Skeletal muscle tissue (tissue), 3 donors: ENCODE measurements at regions not wholly inside any gene's neighbourhood (a gene's known extent, or its start where the extent isn't known, plus 50 kb on each side); places are given as distances from the start of the nearest gene placed in this dataset.

Experiments
- H3K27ac ChIP-seq: one replicate; pipeline ENCODE4 v1.7.0; 2013; ENCODE audit warnings: mild to moderate bottlenecking, low read depth, low read length, inconsistent platforms
- H3K27me3 ChIP-seq, 3 donors: one replicate each; pipeline ENCODE4 v1.7.0; 2013; ENCODE audit warnings: low read length in 3 of 3; ENCODE audit not compliant: control insufficient read depth in 3 of 3, insufficient read depth in 3 of 3
- H3K36me3 ChIP-seq, 3 donors: one replicate each; pipeline ENCODE4 v1.7.0; 2013; ENCODE audit warnings: low read length in 3 of 3; ENCODE audit not compliant: control insufficient read depth in 3 of 3, insufficient read depth in 3 of 3
- H3K4me1 ChIP-seq, 3 donors: one replicate each; pipeline ENCODE4 v1.7.0; 2013; ENCODE audit warnings: low read length in 3 of 3, mild to moderate bottlenecking in 3 of 3; ENCODE audit not compliant: control insufficient read depth in 3 of 3, insufficient read depth in 3 of 3
- H3K4me3 ChIP-seq, 3 donors: one replicate each; pipeline ENCODE4 v1.7.0; 2013; ENCODE audit warnings: low read length in 3 of 3
- H3K9ac ChIP-seq, 3 donors: one replicate each; pipeline ENCODE4 v1.7.0; 2013; ENCODE audit warnings: low read length in 3 of 3, mild to moderate bottlenecking in 3 of 3, moderate library complexity in 2 of 3, low read depth in 1 of 3
- H3K9me3 ChIP-seq, 3 donors: one replicate each; pipeline ENCODE4 v1.7.0; 2013; ENCODE audit warnings: low read length in 3 of 3; ENCODE audit not compliant: control insufficient read depth in 3 of 3
- donor health status: Osteomylitis.

GRCh38 chr13:84978851-84979250 lies 820.4 kb downstream of the SLITRK6 start:
- no peak overlapping the region for H3K27ac ChIP-seq

GRCh38 chr13:84973661-84974060 lies 825.6 kb downstream of the SLITRK6 start:
- no peak overlapping the region for H3K4me3 ChIP-seq
- H3K27ac ChIP-seq, result no peak overlapping the region
- H3K27me3 ChIP-seq, result no peaks in the 10 kb centered on the region
- no peaks in the 10 kb centered on the region for H3K36me3 ChIP-seq
- H3K4me1 ChIP-seq, result no peaks in the 10 kb centered on the region
- no peak overlapping the region for H3K9ac ChIP-seq
- H3K9me3 ChIP-seq, result no peaks in the 10 kb centered on the region

More at GRCh38 chr13:84978851-84979250, 820.4 kb downstream of the SLITRK6 start:
- H3K4me3 ChIP-seq, result no peak overlapping the region
- no peak overlapping the region for H3K9ac ChIP-seq
- H3K4me1 ChIP-seq, result no peaks in the 10 kb centered on the region
- H3K9me3 ChIP-seq, result no peaks in the 10 kb centered on the region
- no peaks in the 10 kb centered on the region for H3K27me3 ChIP-seq
- H3K36me3 ChIP-seq, result no peaks in the 10 kb centered on the region

- Histone ChIP-seq H3K27me3 (no peaks in the 10 kb centered on the region), H3K27ac (no peak overlapping the region), H3K9me3 (no peaks in the 10 kb centered on the region), H3K9ac (no peak overlapping the region), H3K4me3 (no peak overlapping the region), H3K36me3 (no peaks in the 10 kb centered on the region), H3K4me1 (no peaks in the 10 kb centered on the region)
Measured at GRCh38 chr13:84972907-84973306, 826.3 kb downstream of the SLITRK6 start.

GRCh38 chr13:84962849-84963248 lies 836.4 kb downstream of the SLITRK6 start:
- Histone ChIP-seq H3K4me3 (no peak overlapping the region), H3K9ac (no peak overlapping the region), H3K9me3 (no peaks in the 10 kb centered on the region), H3K27me3 (no peaks in the 10 kb centered on the region), H3K36me3 (no peaks in the 10 kb centered on the region), H3K27ac (no peak overlapping the region), H3K4me1 (no peaks in the 10 kb centered on the region)

GRCh38 chr13:84962141-84962750 lies 837.0 kb downstream of the SLITRK6 start:
- no peak overlapping the region for H3K27ac ChIP-seq
- H3K36me3 ChIP-seq, result no peaks in the 10 kb centered on the region
- no peaks in the 10 kb centered on the region for H3K9me3 ChIP-seq
- no peaks in the 10 kb centered on the region for H3K27me3 ChIP-seq
- no peaks in the 10 kb centered on the region for H3K4me1 ChIP-seq
- no peak overlapping the region for H3K4me3 ChIP-seq
- no peak overlapping the region for H3K9ac ChIP-seq

- Histone ChIP-seq H3K4me1 (no peaks in the 10 kb centered on the region), H3K9ac (no peak overlapping the region), H3K9me3 (no peaks in the 10 kb centered on the region), H3K27ac (no peak overlapping the region), H3K27me3 (no peaks in the 10 kb centered on the region), H3K36me3 (no peaks in the 10 kb centered on the region), H3K4me3 (no peak overlapping the region)
Measured at GRCh38 chr13:84961023-84961422, 838.2 kb downstream of the SLITRK6 start.

GRCh38 chr13:84959818-84960217 lies 839.4 kb downstream of the SLITRK6 start:
- Histone ChIP-seq H3K4me1 (no peaks in the 10 kb centered on the region), H3K27me3 (no peaks in the 10 kb centered on the region), H3K36me3 (no peaks in the 10 kb centered on the region), H3K27ac (no peak overlapping the region), H3K9me3 (no peaks in the 10 kb centered on the region), H3K9ac (no peak overlapping the region), H3K4me3 (no peak overlapping the region)

GRCh38 chr13:84954636-84955035 lies 844.6 kb downstream of the SLITRK6 start:
- Histone ChIP-seq H3K36me3 (no peaks in the 10 kb centered on the region), H3K9ac (no peak overlapping the region), H3K9me3 (peaks cover 0 to 2% (median 0%) of the 10 kb centered on the region in 3 donors), H3K27me3 (no peaks in the 10 kb centered on the region), H3K4me1 (no peaks in the 10 kb centered on the region), H3K27ac (no peak overlapping the region), H3K4me3 (no peak overlapping the region)

- Histone ChIP-seq H3K36me3 (no peaks in the 10 kb centered on the region), H3K9ac (no peak overlapping the region), H3K9me3 (peaks cover 0 to 2% (median 0%) of the 10 kb centered on the region in 3 donors), H3K27me3 (no peaks in the 10 kb centered on the region), H3K27ac (no peak overlapping the region), H3K4me1 (no peaks in the 10 kb centered on the region), H3K4me3 (no peak overlapping the region)
Measured at GRCh38 chr13:84951128-84951527, 848.1 kb downstream of the SLITRK6 start.

GRCh38 chr13:84946192-84946591 lies 853.0 kb downstream of the SLITRK6 start:
- H3K4me1 ChIP-seq, result no peaks in the 10 kb centered on the region

More at GRCh38 chr13:84946192-84946591, 853.0 kb downstream of the SLITRK6 start:
- peaks cover 0 to 2% (median 0%) of the 10 kb centered on the region in 3 donors for H3K9me3 ChIP-seq
- no peaks in the 10 kb centered on the region for H3K27me3 ChIP-seq
- H3K9ac ChIP-seq, result no peak overlapping the region
- H3K27ac ChIP-seq, result no peak overlapping the region
- H3K36me3 ChIP-seq, result no peaks in the 10 kb centered on the region
- H3K4me3 ChIP-seq, result no peak overlapping the region
